Stimulated activated memory B cell treated with anti-CD40 and anti-IgM and Interleukin-4, amounts not matched to agents 10 μg/mL and 1 μg/mL and 100 μg/mL, for 72 hours (primary cell): ENCODE measurements at regions not wholly inside any gene's neighbourhood (a gene's known extent, or its start where the extent isn't known, plus 50 kb on each side); places are given as distances from the start of the nearest gene placed in this dataset.

ENCODE experiments used
- ATAC-seq: fragments of 150-1000 bp; cut with Tn5 transposase; 2 replicates; pipeline ENCODE4 v1.10.0; 2021
- H3K27ac Mint-ChIP-seq: one replicate; pipeline ENCODE4 v1.8.0; 2022; ENCODE audit warnings: mild to moderate bottlenecking, mixed read lengths
- H3K27me3 Mint-ChIP-seq: one replicate; pipeline ENCODE4 v1.8.0; 2022; ENCODE audit warnings: mixed read lengths
- H3K36me3 Mint-ChIP-seq: one replicate; pipeline ENCODE4 v1.8.0; 2022; ENCODE audit warnings: mixed read lengths
- H3K4me1 Mint-ChIP-seq: one replicate; pipeline ENCODE4 v1.8.0; 2022; ENCODE audit warnings: mixed read lengths
- H3K4me3 Mint-ChIP-seq: one replicate; pipeline ENCODE4 v1.8.0; 2022; ENCODE audit warnings: mild to moderate bottlenecking, moderate library complexity, mixed read lengths
- H3K9me3 Mint-ChIP-seq: one replicate; pipeline ENCODE4 v1.8.0; 2022; ENCODE audit warnings: mixed read lengths

DNA sequence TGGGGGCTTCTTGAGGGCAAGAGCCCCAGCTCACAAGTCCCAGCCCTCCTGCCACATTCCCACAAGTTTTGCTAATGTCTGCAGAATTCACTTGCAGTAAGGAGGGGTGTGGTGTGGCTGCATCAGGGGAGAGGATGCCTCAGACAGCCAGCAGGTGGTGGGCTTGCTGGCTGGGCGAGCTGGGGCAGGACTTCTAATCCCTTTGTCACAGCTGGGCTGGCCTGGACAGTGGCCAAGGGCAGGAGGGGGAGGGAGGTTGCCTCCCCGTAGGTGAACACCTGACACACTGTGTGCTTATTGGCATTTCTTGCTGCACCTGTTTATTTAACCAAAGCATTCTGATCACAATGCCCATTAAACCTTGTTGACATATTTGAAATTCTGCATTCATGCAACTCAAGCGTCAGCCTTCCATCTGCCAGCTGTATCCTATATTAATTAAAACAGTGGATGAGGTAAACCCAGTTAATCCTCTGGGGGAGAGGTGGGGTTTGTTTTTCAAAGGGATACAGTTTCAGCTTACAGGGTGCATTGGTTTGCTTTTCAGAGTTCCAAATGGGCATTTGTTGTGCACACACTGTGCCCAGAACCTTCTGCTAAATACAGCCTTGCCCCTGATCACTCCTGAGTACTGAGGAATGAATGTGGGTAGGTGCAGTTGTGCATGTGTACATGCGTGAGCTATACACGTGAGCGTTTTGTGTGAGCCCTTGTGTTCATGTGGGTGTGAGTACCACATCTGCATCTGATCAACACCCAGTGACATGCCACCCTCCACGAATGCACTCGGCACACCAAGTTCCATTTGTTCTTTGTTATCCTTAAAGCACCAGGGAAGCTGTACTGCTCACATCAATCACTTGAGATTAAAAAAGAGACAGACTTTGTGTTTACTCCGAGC, 268.7 kb downstream of the XXYLT1 start:
- no peaks in the 10 kb centered on the region for H3K36me3 Mint-ChIP-seq
- H3K4me3 Mint-ChIP-seq = no peak overlapping the region
- peak; percentile 71 for ATAC-seq
- peak overlapping the region; percentile 25 for H3K27ac Mint-ChIP-seq
- H3K9me3 Mint-ChIP-seq = no peaks in the 10 kb centered on the region
- H3K27me3 Mint-ChIP-seq = no peaks in the 10 kb centered on the region
- H3K4me1 Mint-ChIP-seq = peaks cover 26% of the 10 kb centered on the region

DNA sequence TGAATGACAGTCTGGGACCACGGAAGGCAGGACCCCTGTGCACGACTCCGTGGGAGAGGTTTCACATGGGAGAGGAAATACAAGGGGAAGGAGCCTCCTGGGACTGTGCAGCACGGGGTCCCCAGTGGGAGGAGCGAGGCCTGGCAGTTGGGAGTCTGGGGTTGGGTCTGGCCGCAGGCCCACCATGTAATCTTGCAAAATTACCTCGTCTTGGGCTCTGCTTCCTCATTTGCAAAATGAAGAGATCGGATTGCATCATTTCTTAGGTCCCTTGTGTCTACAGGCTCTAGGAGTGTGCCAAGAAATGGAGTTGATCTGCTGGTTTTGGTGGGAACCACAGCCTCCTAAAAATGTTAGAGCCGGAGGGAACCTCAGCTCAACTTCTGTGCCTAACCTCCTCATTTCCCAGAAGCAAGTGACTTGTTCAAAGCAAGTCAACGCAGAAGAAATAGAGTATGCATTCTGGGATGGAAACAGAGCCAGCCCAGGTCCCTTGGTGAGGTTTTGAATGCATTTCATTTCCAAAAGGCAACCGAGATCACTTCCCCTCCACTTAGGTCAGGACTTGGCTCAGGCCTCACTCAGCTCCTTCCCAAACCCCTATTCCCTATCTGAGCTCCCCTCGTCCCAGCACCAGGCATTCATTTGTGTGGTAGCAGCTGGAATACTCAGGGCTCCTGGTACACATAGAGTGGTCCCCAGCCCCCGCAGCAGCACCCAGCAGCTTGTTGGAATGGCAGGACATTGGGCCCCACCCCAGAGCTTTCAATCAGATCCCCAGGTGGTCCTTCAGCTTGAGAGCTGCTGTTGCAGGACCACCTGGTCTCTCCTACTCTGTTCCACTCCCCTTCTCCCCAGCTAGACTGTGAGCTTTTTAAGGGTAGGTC, 267.7 kb downstream of the XXYLT1 start:
- H3K27ac Mint-ChIP-seq = peak overlapping the region; percentile 25

DNA sequence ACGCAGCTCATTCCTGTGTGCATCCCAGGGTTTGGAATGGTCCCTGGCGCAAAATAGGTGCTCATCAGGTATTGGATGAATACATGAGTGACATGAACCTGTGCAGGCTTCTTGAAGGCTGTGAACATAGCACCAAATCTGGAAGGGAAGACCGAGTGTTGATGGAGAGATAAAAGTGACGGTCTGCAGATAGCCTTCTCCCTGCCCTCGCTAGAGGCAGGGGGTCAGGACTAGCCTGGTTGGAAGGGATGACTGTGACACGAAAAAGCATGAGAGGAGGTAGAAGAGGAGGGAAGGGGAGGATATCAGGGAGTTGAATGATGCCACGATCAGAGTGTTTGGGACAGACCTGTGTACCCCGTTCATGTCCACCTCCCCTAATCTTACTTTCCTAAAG, 267.1 kb downstream of the XXYLT1 start:
- no peaks in the 10 kb centered on the region for H3K27me3 Mint-ChIP-seq
- no peak overlapping the region for H3K4me3 Mint-ChIP-seq
- H3K4me1 Mint-ChIP-seq = peaks cover 26% of the 10 kb centered on the region
- no peak overlapping the region for H3K27ac Mint-ChIP-seq
- H3K36me3 Mint-ChIP-seq = no peaks in the 10 kb centered on the region
- no peaks in the 10 kb centered on the region for H3K9me3 Mint-ChIP-seq
- ATAC-seq = no peak

More for the DNA sequence above, 267.7 kb downstream of the XXYLT1 start:
- no peaks in the 10 kb centered on the region for H3K36me3 Mint-ChIP-seq
- no peaks in the 10 kb centered on the region for H3K27me3 Mint-ChIP-seq
- H3K4me3 Mint-ChIP-seq = no peak overlapping the region
- no peak for ATAC-seq
- H3K4me1 Mint-ChIP-seq = peaks cover 26% of the 10 kb centered on the region
- H3K9me3 Mint-ChIP-seq = no peaks in the 10 kb centered on the region

DNA sequence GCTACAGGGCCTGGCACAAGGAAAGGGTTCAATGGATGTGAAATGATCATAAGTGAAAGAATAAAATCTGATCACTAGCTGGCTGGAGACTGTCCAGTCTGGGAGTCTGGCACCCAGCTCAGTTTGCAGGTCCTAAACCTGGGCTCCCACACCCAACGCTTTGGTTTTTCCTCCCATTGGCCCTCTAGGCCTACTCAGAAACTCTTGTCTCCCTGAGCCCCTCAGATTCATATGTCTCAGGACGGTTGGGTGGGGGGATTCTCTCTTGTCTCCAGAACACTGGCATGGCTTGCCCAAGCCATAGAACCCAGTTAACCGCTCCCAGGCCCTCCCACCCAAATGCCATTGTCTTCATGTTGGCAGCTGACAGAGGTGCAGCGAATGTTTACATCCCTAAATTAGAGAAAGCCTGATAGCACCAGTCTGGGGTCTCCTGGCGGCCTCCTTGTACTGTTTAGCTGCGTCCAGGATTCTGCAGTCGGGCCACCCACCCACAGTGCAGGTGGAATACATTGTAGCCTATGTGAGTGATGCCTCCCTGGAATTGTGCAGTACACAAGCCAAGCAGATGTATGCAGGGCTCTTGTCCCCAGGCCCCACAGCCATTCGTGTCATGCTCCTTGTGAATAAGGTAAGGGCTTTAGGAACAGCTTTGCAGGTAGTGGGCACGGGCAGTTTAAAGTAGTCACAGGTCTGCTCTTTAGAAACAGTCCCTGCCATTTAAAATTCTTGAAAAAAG, 266.3 kb downstream of the XXYLT1 start:
- ATAC-seq = no peak
- Mint-ChIP-seq H3K27ac (no peak overlapping the region), H3K4me1 (peaks cover 32% of the 10 kb centered on the region), H3K4me3 (no peak overlapping the region), H3K36me3 (no peaks in the 10 kb centered on the region), H3K9me3 (no peaks in the 10 kb centered on the region), H3K27me3 (no peaks in the 10 kb centered on the region)

DNA sequence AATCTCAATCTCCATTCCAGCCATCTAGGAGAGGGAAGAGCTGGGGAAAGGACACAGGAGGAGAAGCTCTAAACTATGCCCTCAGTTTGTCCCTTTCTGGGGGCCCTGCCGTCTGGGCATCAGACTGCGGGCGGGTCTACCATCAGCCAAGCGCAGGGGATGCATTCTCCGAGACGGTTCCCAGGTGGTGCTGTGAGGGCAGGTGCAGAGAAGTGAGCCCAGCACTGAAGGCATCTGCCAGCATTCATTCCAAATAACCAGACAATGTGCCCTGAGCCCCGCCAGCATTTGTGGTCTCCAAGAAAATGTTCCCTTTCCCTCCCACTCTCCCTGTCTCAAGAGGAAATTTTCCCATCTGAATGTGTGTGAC, 265.7 kb downstream of the XXYLT1 start:
- no peaks in the 10 kb centered on the region for H3K36me3 Mint-ChIP-seq
- ATAC-seq = no peak
- no peak overlapping the region for H3K4me3 Mint-ChIP-seq
- H3K9me3 Mint-ChIP-seq = no peaks in the 10 kb centered on the region
- no peaks in the 10 kb centered on the region for H3K27me3 Mint-ChIP-seq
- peaks cover 38% of the 10 kb centered on the region for H3K4me1 Mint-ChIP-seq
- H3K27ac Mint-ChIP-seq = no peak overlapping the region

DNA sequence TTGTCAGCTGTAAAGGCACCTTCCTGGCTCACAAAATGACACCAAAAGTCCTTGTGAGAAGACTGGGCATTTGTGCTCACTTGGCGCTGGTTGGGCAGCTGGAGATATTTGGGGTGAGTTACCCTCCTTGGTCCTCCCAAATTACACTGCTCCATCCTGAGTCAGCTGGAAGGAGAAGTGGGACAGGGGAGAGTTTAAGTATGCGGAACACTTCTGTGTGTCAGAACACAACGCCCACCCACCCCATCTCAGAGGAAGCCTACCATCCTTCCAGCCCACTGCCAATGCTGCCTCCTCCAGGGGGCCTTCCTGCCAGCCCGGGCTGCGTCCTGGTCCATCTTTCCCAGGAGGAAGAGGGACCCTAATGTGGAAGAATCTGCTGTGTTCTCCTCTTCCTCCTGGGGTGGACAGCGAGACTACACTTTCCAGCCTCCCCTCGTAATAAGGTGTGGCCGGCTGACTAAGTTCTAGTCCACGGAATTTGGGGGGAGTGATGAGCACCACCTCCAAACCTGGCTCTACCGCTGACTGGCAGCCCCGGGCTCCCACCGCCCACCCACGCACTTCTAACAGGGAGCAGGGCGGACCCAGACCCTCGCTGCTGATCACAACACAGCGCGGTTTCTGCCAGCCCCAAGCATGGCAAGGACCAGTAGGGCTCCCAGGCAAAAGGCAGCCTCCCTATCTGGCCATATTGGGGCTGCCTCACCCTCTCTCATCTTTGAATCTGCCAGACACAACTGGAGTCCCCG, 265.0 kb downstream of the XXYLT1 start:
- no peak for ATAC-seq
- H3K4me3 Mint-ChIP-seq = no peak overlapping the region
- H3K27me3 Mint-ChIP-seq = no peaks in the 10 kb centered on the region
- no peaks in the 10 kb centered on the region for H3K9me3 Mint-ChIP-seq
- no peaks in the 10 kb centered on the region for H3K36me3 Mint-ChIP-seq
- peaks cover 40% of the 10 kb centered on the region for H3K4me1 Mint-ChIP-seq
- peak overlapping the region; percentile 10 for H3K27ac Mint-ChIP-seq

DNA sequence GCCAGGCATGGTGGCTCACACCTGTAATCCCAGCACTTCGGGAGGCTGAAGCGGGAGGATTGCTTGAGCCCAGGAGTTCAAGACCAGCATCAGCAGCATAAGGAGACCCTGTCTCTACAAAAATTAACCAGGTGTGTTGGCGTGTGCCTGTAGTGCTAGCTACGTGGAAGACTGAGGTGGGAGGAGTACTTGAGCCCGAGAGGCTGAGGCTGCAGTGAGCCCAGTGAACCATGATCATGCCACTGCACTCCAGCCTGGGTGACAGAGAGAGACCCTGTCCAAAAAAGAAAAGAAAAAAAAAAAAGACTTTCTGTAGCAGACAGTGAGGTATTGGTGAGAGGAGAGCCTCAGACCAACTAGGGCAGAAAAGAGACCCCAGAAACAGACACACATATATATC, 263.8 kb downstream of the XXYLT1 start:
- peak overlapping the region; percentile 10 for H3K27ac Mint-ChIP-seq
- H3K4me1 Mint-ChIP-seq = peaks cover 37% of the 10 kb centered on the region
- no peaks in the 10 kb centered on the region for H3K36me3 Mint-ChIP-seq
- ATAC-seq = no peak
- no peaks in the 10 kb centered on the region for H3K27me3 Mint-ChIP-seq
- H3K9me3 Mint-ChIP-seq = no peaks in the 10 kb centered on the region
- H3K4me3 Mint-ChIP-seq = no peak overlapping the region

DNA sequence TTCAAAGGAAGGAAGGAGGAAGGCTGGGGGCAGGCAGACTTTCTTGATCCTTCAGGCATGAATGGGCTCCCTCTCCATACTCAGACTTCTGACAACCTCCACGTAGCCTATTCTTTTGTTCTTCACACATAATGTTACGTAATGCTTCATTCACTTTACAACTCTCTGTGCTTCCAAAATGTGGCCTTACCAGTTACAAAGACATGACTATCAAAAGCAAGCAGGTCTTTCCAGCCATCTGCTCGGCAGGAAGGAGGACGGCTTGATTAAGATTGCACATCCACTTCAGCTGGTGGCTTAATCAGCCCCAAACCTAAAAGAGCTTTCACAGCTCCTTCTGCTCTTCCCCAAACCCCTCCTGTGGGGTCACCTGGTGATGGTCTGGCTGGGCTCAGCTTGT, 263.2 kb downstream of the XXYLT1 start:
- H3K4me1 Mint-ChIP-seq = peaks cover 33% of the 10 kb centered on the region

DNA sequence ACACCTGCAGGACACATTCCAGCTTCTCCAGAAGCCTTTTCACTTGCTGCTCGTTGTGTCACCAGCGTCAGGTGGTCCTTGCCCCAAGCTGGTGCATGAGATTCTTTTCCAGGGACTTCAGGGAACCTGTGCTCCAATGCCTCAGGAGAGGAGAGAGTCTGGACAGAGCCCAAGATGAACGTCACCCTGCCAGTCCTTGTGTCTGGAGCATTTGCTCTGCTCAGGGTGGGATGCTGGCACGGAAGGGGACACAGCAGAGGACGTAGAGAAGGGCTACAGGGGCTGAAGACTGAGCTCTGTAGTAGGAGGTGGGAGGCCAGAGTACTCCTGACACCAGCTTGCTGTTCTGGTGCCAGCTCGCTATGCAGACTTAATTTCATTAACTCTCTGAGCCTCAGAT, 262.1 kb downstream of the XXYLT1 start:
- Mint-ChIP-seq H3K36me3 (no peaks in the 10 kb centered on the region), H3K4me3 (no peak overlapping the region), H3K27ac (no peak overlapping the region), H3K4me1 (peaks cover 29% of the 10 kb centered on the region), H3K27me3 (no peaks in the 10 kb centered on the region), H3K9me3 (no peaks in the 10 kb centered on the region)
- ATAC-seq = no peak

More for the DNA sequence above, 263.2 kb downstream of the XXYLT1 start:
- no peak for ATAC-seq
- no peaks in the 10 kb centered on the region for H3K27me3 Mint-ChIP-seq
- H3K27ac Mint-ChIP-seq = no peak overlapping the region
- no peak overlapping the region for H3K4me3 Mint-ChIP-seq
- H3K36me3 Mint-ChIP-seq = no peaks in the 10 kb centered on the region
- H3K9me3 Mint-ChIP-seq = no peaks in the 10 kb centered on the region

DNA sequence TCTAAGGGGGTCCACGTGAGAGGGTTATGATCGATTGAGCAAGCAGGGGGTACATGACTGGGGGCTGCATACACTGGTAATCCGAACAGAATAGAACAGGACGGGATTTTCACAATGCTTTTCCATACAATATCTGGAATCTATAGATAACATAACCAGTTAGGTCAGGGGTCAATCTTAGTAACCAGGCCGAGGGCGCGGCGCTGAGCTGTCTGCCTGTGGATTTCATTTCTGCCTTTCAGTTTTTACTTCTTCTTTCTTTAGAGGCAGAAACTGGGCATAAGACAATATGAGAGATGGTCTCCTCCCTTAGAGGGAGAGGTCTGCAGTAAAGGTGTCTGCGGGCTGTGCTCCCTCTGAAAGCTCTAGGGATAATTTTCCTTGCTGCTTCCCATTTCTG, 261.3 kb downstream of the XXYLT1 start:
- no peak overlapping the region for H3K4me3 Mint-ChIP-seq
- H3K9me3 Mint-ChIP-seq = no peaks in the 10 kb centered on the region
- H3K27ac Mint-ChIP-seq = no peak overlapping the region
- H3K36me3 Mint-ChIP-seq = no peaks in the 10 kb centered on the region
- H3K4me1 Mint-ChIP-seq = peaks cover 29% of the 10 kb centered on the region
- H3K27me3 Mint-ChIP-seq = no peaks in the 10 kb centered on the region
- ATAC-seq = no peak

DNA sequence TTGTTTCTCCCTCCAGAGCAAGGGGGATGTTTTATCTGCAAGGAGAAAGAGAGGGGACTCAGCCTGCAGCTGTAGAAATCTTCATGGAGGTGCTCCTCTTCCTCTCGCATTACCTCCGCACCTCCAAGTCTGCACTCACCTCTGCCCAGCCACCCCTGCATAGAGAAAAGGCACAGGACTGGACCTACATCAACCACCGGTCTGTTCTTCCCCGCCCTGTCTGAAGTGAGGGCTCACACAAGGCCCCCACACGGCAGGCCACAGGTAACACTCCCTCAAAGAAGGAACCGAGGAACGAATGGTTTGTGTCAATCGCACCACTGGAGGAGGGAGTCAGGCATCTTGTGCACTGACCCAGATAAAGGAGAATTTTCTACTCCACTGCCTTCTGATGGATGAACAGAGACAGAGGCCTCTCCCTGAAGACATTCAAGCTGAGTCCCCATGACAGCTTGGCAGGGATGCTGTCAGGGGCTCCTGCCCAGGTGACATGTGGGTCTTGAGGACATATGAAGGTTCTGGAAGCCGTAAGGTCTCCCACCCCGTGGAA, 260.3 kb downstream of the XXYLT1 start:
- Mint-ChIP-seq H3K27ac (no peak overlapping the region), H3K4me3 (no peak overlapping the region), H3K36me3 (no peaks in the 10 kb centered on the region), H3K9me3 (no peaks in the 10 kb centered on the region), H3K27me3 (no peaks in the 10 kb centered on the region), H3K4me1 (peaks cover 29% of the 10 kb centered on the region)
- no peak for ATAC-seq

DNA sequence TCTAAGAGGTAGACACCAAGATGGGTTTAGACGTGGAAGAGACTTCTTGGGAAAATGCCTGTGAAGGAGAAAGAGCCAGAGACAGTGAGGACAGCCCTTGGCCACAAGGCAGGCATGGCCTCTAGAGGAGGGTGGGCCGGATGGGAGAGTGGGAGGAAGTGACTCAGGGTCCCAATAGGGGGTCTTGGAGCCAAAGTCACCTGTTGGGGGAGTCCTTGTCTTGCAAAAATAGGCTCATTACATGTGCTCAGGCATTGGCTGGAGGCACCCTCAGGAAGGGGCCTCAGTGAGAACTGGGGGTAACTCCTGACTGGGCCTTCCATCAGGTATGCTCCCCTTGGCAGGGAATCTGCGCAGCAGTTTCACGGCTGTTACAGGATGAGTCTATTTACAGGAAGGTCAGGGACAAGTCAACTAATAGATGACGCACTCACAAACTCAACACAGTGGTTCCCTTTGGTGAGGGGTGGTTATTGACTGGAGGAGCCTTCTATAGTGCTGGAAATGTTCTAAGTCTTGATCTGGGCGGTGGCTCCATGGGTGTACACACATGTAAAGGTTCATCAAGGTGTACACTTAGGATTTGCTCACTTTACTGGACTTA, 259.6 kb downstream of the XXYLT1 start:
- ATAC-seq = no peak
- H3K9me3 Mint-ChIP-seq = no peaks in the 10 kb centered on the region
- no peaks in the 10 kb centered on the region for H3K27me3 Mint-ChIP-seq
- H3K36me3 Mint-ChIP-seq = no peaks in the 10 kb centered on the region
- no peak overlapping the region for H3K4me3 Mint-ChIP-seq
- H3K4me1 Mint-ChIP-seq = peaks cover 29% of the 10 kb centered on the region
- no peak overlapping the region for H3K27ac Mint-ChIP-seq

DNA sequence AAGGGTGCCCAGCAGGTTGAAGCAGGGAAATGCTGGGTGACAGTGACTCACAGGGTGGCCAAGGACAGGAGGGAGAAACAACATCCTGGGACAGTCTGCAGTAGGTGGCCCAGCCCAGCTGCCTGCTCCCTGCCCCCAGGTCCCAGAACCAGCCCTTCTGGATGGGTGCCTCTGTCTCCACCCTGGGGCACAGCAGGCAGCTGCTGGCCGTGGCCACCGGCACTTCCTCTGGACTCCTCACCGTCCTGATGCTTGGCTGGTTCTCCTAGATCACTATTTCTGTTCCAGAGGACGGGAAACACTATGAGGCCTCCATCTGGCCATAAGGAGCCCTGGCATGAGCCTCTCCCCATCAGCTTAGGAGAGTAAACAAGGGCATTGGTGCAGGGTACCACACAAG, 258.9 kb downstream of the XXYLT1 start:
- no peaks in the 10 kb centered on the region for H3K36me3 Mint-ChIP-seq
- no peak overlapping the region for H3K4me3 Mint-ChIP-seq
- peak; percentile 31 for ATAC-seq
- no peaks in the 10 kb centered on the region for H3K9me3 Mint-ChIP-seq
- H3K27ac Mint-ChIP-seq = no peak overlapping the region
- no peaks in the 10 kb centered on the region for H3K27me3 Mint-ChIP-seq
- H3K4me1 Mint-ChIP-seq = peaks cover 21% of the 10 kb centered on the region

DNA sequence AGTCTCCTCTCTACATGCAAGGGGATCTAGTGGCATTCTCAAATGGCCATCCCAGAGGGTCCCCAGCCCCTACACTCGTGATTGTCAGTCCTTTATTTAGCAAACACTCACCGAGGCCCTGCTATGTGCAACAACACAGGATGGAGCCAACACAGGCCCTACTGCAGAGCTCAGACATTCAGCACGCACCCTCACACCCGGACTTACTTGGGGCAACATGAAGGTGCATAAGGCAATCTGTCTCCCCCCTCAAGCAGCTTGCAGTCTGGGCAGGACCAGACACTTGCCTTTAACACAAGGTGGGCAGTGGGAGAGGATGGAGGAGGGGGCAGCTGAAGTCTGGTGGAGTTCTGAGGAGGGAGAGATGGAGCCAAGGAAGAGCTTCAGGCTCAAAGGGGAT, 258.4 kb downstream of the XXYLT1 start:
- Mint-ChIP-seq H3K27ac (no peak overlapping the region), H3K36me3 (no peaks in the 10 kb centered on the region), H3K9me3 (no peaks in the 10 kb centered on the region), H3K27me3 (no peaks in the 10 kb centered on the region), H3K4me3 (no peak overlapping the region), H3K4me1 (peaks cover 20% of the 10 kb centered on the region)
- no peak for ATAC-seq
